GM21528 (cell line): ENCODE measurements at regions not wholly inside any gene's neighbourhood (a gene's known extent, or its start where the extent isn't known, plus 50 kb on each side); places are given as distances from the start of the nearest gene placed in this dataset.

Experiments
- ATAC-seq: cut with Tn5 transposase; IDR thresholded peaks from one replicate; pipeline ENCODE4 v1.9.1; 2021; ENCODE audit warnings: mild to moderate bottlenecking, moderate library complexity; ENCODE audit not compliant: unreplicated experiment, low FRiP score

- no peak for ATAC-seq
Measured at GRCh38 chr20:9981829-9982228, 53.0 kb upstream of the ANKEF1 start.

GRCh38 chr20:9978397-9979004, 56.3 kb upstream of the ANKEF1 start:
- peak; percentile 93 for ATAC-seq

- no peak for ATAC-seq
Measured at GRCh38 chr20:9977629-9978028, 57.2 kb upstream of the ANKEF1 start.

DNA sequence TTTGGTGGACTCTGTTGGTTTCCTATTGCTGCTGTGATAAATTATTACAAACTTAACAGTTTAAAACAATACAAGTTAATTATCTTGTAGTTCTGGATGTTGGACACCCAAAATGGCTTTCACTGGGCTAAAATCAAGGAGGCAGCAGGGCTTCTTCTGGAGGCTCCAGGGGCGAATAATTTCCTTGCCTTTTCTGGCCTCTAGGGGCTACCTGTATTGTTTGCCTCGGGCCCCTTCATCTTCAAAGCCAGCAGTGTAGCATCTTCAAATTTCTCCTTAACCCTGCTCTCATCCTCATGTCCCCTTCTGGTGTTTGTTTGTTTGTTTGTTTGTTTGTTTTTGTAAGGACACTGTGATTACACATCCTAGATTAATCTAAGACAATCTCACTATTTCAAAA, 60.5 kb upstream of the ANKEF1 start:
- ATAC-seq, result no peak

- no peak for ATAC-seq
Measured at GRCh38 chr20:9971746-9972145, 63.0 kb upstream of the ANKEF1 start.

- no peak for ATAC-seq
Measured at GRCh38 chr20:9969626-9970025, 65.2 kb upstream of the ANKEF1 start.

DNA sequence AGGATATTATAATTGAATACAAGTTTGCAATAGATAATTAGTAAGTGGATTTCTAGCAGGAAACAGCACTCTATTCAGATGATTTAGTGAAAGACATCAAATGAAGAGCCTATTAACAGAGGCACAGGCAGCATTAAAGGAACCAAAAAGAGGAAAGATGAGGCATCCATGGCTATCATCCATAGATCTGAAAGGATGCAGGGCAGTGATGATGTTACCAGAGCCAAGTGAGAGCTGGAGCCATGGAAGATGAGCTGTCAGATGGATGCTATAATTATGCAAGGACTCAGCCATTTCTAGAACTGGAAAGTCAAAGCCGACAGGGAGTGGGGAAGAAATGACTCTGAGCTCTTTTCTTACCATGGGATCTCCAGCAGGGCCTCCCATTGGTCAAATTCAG, 66.8 kb upstream of the ANKEF1 start:
- ATAC-seq, result no peak

DNA sequence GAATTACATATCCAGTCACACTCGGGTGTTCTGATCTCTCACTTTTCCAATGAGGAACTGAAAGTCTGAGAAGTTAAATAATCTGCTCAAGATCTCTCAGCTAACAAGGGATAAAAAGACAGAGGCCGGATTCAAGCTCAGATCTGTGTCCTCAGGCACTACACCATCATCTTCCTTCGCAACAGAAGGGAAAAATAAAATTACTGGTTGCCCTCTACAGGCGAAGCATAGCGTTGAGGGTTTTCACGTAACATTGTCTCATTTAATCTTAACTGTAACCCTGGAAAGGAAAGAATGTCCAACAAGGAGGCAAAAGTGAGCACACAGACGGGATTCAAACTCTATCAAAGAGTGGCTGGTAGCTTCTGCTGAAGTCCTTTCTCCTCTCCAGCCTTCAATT, 67.8 kb upstream of the ANKEF1 start:
- no peak for ATAC-seq

GRCh38 chr20:9963029-9963428, 71.8 kb upstream of the ANKEF1 start:
- ATAC-seq, result no peak

GRCh38 chr20:9958693-9959092, 76.1 kb upstream of the ANKEF1 start:
- no peak for ATAC-seq

DNA sequence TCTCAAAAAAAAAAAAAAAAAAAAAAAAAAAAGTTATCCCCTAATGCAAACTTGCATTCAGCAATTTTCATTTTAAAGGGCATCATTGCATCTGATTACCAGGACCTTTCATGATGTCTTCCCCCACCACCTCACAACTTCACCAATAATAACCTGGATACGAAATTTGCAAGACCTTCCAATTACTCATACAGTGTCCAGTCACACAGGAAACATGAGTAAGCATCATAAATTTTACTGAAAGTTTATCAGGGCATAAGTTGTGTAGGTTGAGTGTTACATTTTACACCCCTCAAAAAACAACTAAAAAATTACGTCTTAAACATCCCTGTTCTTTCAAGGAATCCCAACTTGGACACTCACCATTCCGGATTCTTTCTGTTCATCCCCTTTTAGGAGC, 79.1 kb upstream of the ANKEF1 start:
- no peak for ATAC-seq

- no peak for ATAC-seq
Measured at GRCh38 chr20:9949563-9949962, 85.2 kb upstream of the ANKEF1 start.

DNA sequence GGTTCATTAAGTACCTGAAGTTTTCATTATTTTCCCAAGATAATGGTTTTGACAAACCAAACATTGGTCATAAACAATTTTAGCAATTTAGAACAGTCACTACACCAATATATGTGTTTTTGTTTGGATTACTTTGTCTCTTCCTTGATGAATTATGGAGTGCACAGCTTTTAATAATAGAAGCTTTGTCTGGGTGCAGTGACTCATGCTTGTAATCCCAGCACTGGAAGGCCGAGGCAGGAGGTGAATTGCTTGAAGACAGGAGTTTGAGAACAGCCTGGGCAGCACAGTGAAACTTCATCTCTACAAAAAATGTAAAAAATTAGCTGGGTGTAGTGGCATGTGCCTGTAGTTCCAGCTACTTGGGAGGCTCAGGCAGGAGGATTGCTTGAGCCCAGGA, 89.4 kb upstream of the ANKEF1 start:
- no peak for ATAC-seq

GRCh38 chr20:9942736-9943135, 92.1 kb upstream of the ANKEF1 start:
- ATAC-seq, result no peak

GRCh38 chr20:9940329-9940728, 94.5 kb upstream of the ANKEF1 start:
- ATAC-seq, result no peak

DNA sequence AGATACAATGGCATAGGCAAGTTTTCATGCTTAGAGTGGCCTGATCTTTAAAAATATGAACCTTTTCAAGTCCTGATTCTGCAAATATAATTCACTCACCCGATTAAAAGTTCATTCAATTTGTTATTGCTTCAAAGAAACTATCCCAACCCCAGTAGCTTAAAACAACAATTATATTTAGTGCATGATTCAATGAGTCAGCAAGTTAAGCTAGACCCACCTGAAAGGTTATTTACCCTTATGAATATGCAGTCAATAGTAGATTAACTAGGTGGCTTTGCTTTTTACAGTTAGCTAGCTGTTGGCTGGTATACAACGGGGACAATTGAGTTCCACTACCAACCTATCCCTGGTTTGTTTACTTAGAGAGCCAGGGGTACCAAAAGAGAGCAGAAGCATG, 95.6 kb upstream of the ANKEF1 start:
- ATAC-seq, result no peak

- ATAC-seq, result no peak
Measured at GRCh38 chr20:9935285-9935684, 96.4 kb upstream of the PAK5 start.

GRCh38 chr20:9930142-9930541, 91.3 kb upstream of the PAK5 start:
- ATAC-seq, result no peak

DNA sequence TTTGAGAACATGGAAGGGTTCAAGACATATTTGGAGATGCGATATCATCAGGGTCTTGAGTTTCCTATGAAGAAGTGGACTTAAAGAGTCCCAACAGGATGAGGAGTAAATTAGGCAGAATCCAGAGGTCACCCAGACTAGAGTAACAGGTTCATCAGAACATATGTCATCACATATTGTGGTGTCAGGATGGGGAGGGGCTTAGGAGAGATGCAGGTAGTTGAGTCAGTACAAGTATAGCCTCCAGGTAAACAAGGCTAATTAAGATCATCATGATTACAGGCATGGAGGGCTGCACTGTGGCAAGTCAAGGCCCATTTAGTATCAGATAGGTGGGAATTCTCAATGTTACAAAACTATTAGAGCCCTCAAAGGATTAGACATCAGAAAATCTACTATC, 90.1 kb upstream of the PAK5 start:
- no peak for ATAC-seq

DNA sequence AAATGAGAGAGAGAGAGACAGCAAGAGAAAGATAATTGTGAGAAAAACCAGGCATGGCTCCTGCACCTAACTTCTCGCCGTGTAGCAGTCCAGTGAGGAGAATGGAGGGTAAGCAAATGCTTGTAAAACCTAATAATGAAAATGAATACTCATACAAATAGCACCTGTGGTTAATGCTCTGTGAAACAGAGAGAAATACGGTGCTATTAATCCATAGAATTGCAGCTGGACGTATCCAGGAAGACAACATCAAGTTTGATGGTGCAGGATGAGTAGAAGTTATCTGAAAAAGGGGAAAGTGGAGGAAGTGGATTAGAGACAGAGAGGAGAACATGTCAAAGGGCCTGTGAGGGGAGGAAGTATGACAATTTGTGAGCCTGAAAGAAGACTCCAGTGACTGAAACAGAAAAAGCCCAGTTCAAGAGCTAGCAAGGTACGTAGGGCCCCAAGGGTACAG, 89.4 kb upstream of the PAK5 start:
- ATAC-seq, result peak; percentile 90

GRCh38 chr20:9927224-9927623, 88.3 kb upstream of the PAK5 start:
- no peak for ATAC-seq

DNA sequence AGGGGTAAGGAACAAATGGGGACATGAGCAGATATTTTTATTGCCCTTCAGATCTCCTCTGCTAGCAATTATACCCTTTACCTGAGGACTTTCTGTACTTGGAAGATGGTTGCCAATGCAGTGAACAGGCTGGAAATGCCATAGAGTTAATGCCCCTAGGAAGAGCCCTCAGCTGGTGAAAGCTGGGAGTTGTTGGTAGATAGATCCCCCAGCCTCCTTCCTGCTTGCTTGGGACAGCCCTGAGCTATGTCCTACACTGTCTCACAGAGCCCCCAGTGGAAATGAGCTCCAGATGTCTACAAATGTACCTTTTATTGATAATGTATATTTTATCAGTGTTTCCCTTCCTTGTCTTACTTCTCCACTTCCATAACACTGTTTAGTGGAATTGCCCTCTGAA, 87.6 kb upstream of the PAK5 start:
- no peak for ATAC-seq

GRCh38 chr20:9926007-9926406, 87.1 kb upstream of the PAK5 start:
- no peak for ATAC-seq
